DOHH2 (cell line): ENCODE measurements at regions not wholly inside any gene's neighbourhood (a gene's known extent, or its start where the extent isn't known, plus 50 kb on each side); places are given as distances from the start of the nearest gene placed in this dataset.

Experiments used
- EZH2phosphoT487 ChIP-seq: fragments of 200-600 bp; sonication (generic); IDR thresholded peaks from 2 replicates; pipeline ENCODE4 v1.6.1; 2017; ENCODE audit warnings: borderline replicate concordance, mild to moderate bottlenecking, antibody characterized with exemption, low read length, moderate library complexity, mixed read lengths
- TF ChIP-seq, protein P1 (sequence below): fragments of 200-600 bp; sonication (generic); IDR thresholded peaks from one replicate; pipeline ENCODE4 v1.5.1; 2014; ENCODE audit warnings: antibody characterized with exemption, mild to moderate bottlenecking, low read depth, low read length; ENCODE audit not compliant: poor library complexity, severe bottlenecking

DNA sequence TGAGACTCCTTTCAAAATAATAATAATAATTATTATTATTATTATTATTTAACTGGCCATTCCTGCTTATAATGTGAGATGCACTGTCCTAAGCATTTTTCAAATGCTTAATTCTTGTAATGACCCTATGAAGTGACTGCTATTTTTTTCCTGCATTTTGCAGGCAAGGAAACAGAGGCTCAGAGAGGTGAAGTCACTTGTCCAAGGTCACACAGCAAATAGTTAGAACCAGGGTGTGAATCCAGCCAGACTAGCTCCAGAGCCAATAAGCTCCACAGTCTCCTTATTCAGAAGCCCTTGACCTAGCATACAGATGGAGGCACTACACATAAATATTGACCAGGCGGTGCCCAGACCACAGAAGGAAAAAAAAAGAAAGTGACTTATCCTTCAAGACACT lies 77.5 kb upstream of the CACNA1A start:
- no peak for TF ChIP-seq EZH2phosphoT487
- TF ChIP-seq, protein P1, sequence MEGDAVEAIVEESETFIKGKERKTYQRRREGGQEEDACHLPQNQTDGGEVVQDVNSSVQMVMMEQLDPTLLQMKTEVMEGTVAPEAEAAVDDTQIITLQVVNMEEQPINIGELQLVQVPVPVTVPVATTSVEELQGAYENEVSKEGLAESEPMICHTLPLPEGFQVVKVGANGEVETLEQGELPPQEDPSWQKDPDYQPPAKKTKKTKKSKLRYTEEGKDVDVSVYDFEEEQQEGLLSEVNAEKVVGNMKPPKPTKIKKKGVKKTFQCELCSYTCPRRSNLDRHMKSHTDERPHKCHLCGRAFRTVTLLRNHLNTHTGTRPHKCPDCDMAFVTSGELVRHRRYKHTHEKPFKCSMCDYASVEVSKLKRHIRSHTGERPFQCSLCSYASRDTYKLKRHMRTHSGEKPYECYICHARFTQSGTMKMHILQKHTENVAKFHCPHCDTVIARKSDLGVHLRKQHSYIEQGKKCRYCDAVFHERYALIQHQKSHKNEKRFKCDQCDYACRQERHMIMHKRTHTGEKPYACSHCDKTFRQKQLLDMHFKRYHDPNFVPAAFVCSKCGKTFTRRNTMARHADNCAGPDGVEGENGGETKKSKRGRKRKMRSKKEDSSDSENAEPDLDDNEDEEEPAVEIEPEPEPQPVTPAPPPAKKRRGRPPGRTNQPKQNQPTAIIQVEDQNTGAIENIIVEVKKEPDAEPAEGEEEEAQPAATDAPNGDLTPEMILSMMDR, result no peak
